ENCODE measurements at regions not wholly inside any gene's neighbourhood (a gene's known extent, or its start where the extent isn't known, plus 50 kb on each side); places are given as distances from the start of the nearest gene placed in this dataset.

- TF ChIP-seq CTCF (IDR thresholded peaks at IDR 0.05) (no peak), POLR2A (IDR thresholded peaks at IDR 0.05) (no peak)
Observed at GRCh38 chr19:27971869-27972268, 1241.1 kb downstream of the UQCRFS1 start.
